ENCODE measurements at regions not wholly inside any gene's neighbourhood (a gene's known extent, or its start where the extent isn't known, plus 50 kb on each side); places are given as distances from the start of the nearest gene placed in this dataset.

GRCh38 chr16:13808102-13808501 lies 111.9 kb upstream of the ERCC4 start:
- Mint-ChIP-seq H3K27me3 (ENCODE audit: insufficient read depth, low read depth, poor library complexity) (peaks cover 2% of the 10 kb centered on the region), H3K27ac (no peak overlapping the region), H3K9me3 (no peaks in the 10 kb centered on the region), H3K4me1 (peaks cover 6% of the 10 kb centered on the region; the same call in 2 of the 3 replicates), H3K4me3 (no peak overlapping the region), H3K36me3 (ENCODE audit: low read depth) (no peaks in the 10 kb centered on the region)
- ATAC-seq (no peak), DNase-seq (ENCODE audit: low spot score) (no peak)
- H3K27me3 ChIP-seq (ENCODE audit: insufficient read depth) = no peaks in the 10 kb centered on the region
- TF ChIP-seq ETS1 (IDR thresholded peaks at IDR 0.05) (no peak), NANOG (IDR thresholded peaks at IDR 0.05; ENCODE audit: borderline replicate concordance) (no peak), EZH2 (IDR thresholded peaks at IDR 0.05; ENCODE audit: low read depth, unreplicated experiment) (no peak), POLR2AphosphoS5 (IDR thresholded peaks at IDR 0.05; ENCODE audit: low read depth) (no peak), JUNB (IDR thresholded peaks at IDR 0.05; ENCODE audit: unreplicated experiment) (no peak), STAT1 (IDR thresholded peaks at IDR 0.05; ENCODE audit: unreplicated experiment) (no peak), CREB1 (CRISPR knock-in tag; IDR thresholded peaks at IDR 0.05; ENCODE audit: low read depth) (no peak), REST (IDR thresholded peaks at IDR 0.05; ENCODE audit: unreplicated experiment) (no peak), ZNF462 (CRISPR knock-in tag; IDR thresholded peaks at IDR 0.05) (no peak)
- no peaks in the 10 kb centered on the region for H3F3A ChIP-seq (replicated peaks; ENCODE audit: low read depth)
- peaks cover 9% of the 10 kb centered on the region; the same call in 1 of the 2 replicates for H3K9me2 ChIP-seq (ENCODE audit: insufficient read depth)
- no peaks in the 10 kb centered on the region for H4K20me1 ChIP-seq (replicated peaks; ENCODE audit: insufficient read depth)
- H3K4me3 ChIP-seq = no peak overlapping the region
- no peaks in the 10 kb centered on the region for H3K36me3 ChIP-seq (ENCODE audit: insufficient read depth)
- no peak overlapping the region for H3K4me2 ChIP-seq
- H2AFZ ChIP-seq = no peak overlapping the region
- no peaks in the 10 kb centered on the region for H3K4me1 ChIP-seq (ENCODE audit: insufficient read depth)
- H3K27ac ChIP-seq (ENCODE audit: low read depth) = no peak overlapping the region
- H3K79me2 ChIP-seq (replicated peaks; ENCODE audit: insufficient read depth) = no peaks in the 10 kb centered on the region
